ENCODE measurements at regions not wholly inside any gene's neighbourhood (a gene's known extent, or its start where the extent isn't known, plus 50 kb on each side); places are given as distances from the start of the nearest gene placed in this dataset.

GRCh38 chr6:15065261-15065989, 180.4 kb upstream of the JARID2 start:
- no peaks in the 10 kb centered on the region for H3K27me3 ChIP-seq (ENCODE audit: control insufficient read depth, insufficient read depth, low read length)
- no peaks in the 10 kb centered on the region for H3K36me3 ChIP-seq (ENCODE audit: control insufficient read depth, insufficient read depth, low read length)
- no peak overlapping the region for H3K4me3 ChIP-seq (ENCODE audit: low read depth, low read length)
- no peak for TF ChIP-seq CTCF (IDR thresholded peaks at IDR 0.05; ENCODE audit: insufficient read depth, low read length, severe bottlenecking)
- DNase-seq (ENCODE audit: low read depth) (peak; percentile 50), FAIRE-seq (no peak)

GRCh38 chr6:15066089-15066758, 179.6 kb upstream of the JARID2 start:
- FAIRE-seq, result no peak
- DNase-seq (ENCODE audit: low read depth), result no peak
- no peaks in the 10 kb centered on the region for H3K27me3 ChIP-seq (ENCODE audit: control insufficient read depth, insufficient read depth, low read length)
- no peak for TF ChIP-seq CTCF (IDR thresholded peaks at IDR 0.05; ENCODE audit: insufficient read depth, low read length, severe bottlenecking)
- H3K36me3 ChIP-seq (ENCODE audit: control insufficient read depth, insufficient read depth, low read length), result no peaks in the 10 kb centered on the region
- no peak overlapping the region for H3K4me3 ChIP-seq (ENCODE audit: low read depth, low read length)

GRCh38 chr6:15073344-15073789, 172.5 kb upstream of the JARID2 start:
- no peak for TF ChIP-seq CTCF (IDR thresholded peaks at IDR 0.05; ENCODE audit: insufficient read depth, low read length, severe bottlenecking)
- no peaks in the 10 kb centered on the region for H3K27me3 ChIP-seq (ENCODE audit: control insufficient read depth, insufficient read depth, low read length)
- DNase-seq (ENCODE audit: low read depth) (peak; percentile 87), FAIRE-seq (no peak)
- H3K4me3 ChIP-seq (ENCODE audit: low read depth, low read length), result no peak overlapping the region
- no peaks in the 10 kb centered on the region for H3K36me3 ChIP-seq (ENCODE audit: control insufficient read depth, insufficient read depth, low read length)

GRCh38 chr6:15073883-15074465, 171.9 kb upstream of the JARID2 start:
- DNase-seq (ENCODE audit: low read depth) (no peak), FAIRE-seq (no peak)
- no peaks in the 10 kb centered on the region for H3K27me3 ChIP-seq (ENCODE audit: control insufficient read depth, insufficient read depth, low read length)
- TF ChIP-seq CTCF (IDR thresholded peaks at IDR 0.05; ENCODE audit: insufficient read depth, low read length, severe bottlenecking), result no peak
- H3K4me3 ChIP-seq (ENCODE audit: low read depth, low read length), result no peak overlapping the region
- no peaks in the 10 kb centered on the region for H3K36me3 ChIP-seq (ENCODE audit: control insufficient read depth, insufficient read depth, low read length)

GRCh38 chr6:15074806-15075205, 171.1 kb upstream of the JARID2 start:
- DNase-seq (ENCODE audit: low read depth) (no peak), FAIRE-seq (no peak)
- H3K36me3 ChIP-seq (ENCODE audit: control insufficient read depth, insufficient read depth, low read length), result no peaks in the 10 kb centered on the region
- no peak for TF ChIP-seq CTCF (IDR thresholded peaks at IDR 0.05; ENCODE audit: insufficient read depth, low read length, severe bottlenecking)
- H3K4me3 ChIP-seq (ENCODE audit: low read depth, low read length), result no peak overlapping the region
- no peaks in the 10 kb centered on the region for H3K27me3 ChIP-seq (ENCODE audit: control insufficient read depth, insufficient read depth, low read length)
